ENCODE measurements at regions not wholly inside any gene's neighbourhood (a gene's known extent, or its start where the extent isn't known, plus 50 kb on each side); places are given as distances from the start of the nearest gene placed in this dataset.

- H3K4me3 ChIP-seq (ENCODE audit: low read depth in 1 of 3, low read length in 3 of 3): no peak overlapping the region
- H3K4me1 ChIP-seq (ENCODE audit: control insufficient read depth in 4 of 4, insufficient read depth in 4 of 4, low read length in 3 of 4): no peaks in the 10 kb centered on the region
- no peak overlapping the region for H3K9ac ChIP-seq (ENCODE audit: low read depth in 1 of 2, low read length in 2 of 2)
- WGBS: 87% methylated on average over 1 of the region's 1 CpG
- TF ChIP-seq FOXA1 (IDR thresholded peaks at IDR 0.05) (no peak), ATF3 (IDR thresholded peaks at IDR 0.05) (no peak), EGR1 (IDR thresholded peaks at IDR 0.05; ENCODE audit: low read depth in 2 of 2) (no peak), NR2F2 (IDR thresholded peaks at IDR 0.05) (no peak), CTCF (IDR thresholded peaks at IDR 0.05; ENCODE audit: low read depth, low read length, missing input control) (no peak), HNF4A (conservative IDR thresholded peaks at IDR 0.05) (no peak), JUND (IDR thresholded peaks at IDR 0.05) (no peak), TAF1 (conservative IDR thresholded peaks at IDR 0.05) (no peak), ZBTB33 (IDR thresholded peaks at IDR 0.05) (no peak), MAX (IDR thresholded peaks at IDR 0.05) (no peak), YY1 (IDR thresholded peaks at IDR 0.05) (no peak)
- H3K27ac ChIP-seq (ENCODE audit: low read depth in 1 of 2, low read length in 2 of 2): no peak overlapping the region
- H3K36me3 ChIP-seq (ENCODE audit: control insufficient read depth in 4 of 4, insufficient read depth in 3 of 4, low read depth in 1 of 4, low read length in 3 of 4): no peaks in the 10 kb centered on the region
- DNase-seq (ENCODE audit: low spot score): no peak
- H3K9me3 ChIP-seq (ENCODE audit: control insufficient read depth in 4 of 4, low read length in 3 of 4): no peaks in the 10 kb centered on the region
- no peaks in the 10 kb centered on the region for H3K27me3 ChIP-seq (ENCODE audit: control insufficient read depth in 4 of 4, insufficient read depth in 4 of 4, low read length in 3 of 4)
These were observed 299.9 kb upstream of the ADARB2 start for GRCh38 chr10:2037246-2037645.

- Histone ChIP-seq H3K4me1 (ENCODE audit: control insufficient read depth in 4 of 4, insufficient read depth in 4 of 4, low read length in 3 of 4) (no peaks in the 10 kb centered on the region), H3K27me3 (ENCODE audit: control insufficient read depth in 4 of 4, insufficient read depth in 4 of 4, low read length in 3 of 4) (no peaks in the 10 kb centered on the region), H3K27ac (ENCODE audit: low read depth in 1 of 2, low read length in 2 of 2) (no peak overlapping the region), H3K36me3 (ENCODE audit: control insufficient read depth in 4 of 4, insufficient read depth in 3 of 4, low read depth in 1 of 4, low read length in 3 of 4) (no peaks in the 10 kb centered on the region), H3K4me3 (ENCODE audit: low read depth in 1 of 3, low read length in 3 of 3) (no peak overlapping the region), H3K9ac (ENCODE audit: low read depth in 1 of 2, low read length in 2 of 2) (no peak overlapping the region), H3K9me3 (ENCODE audit: control insufficient read depth in 4 of 4, low read length in 3 of 4) (no peaks in the 10 kb centered on the region)
- DNase-seq (ENCODE audit: low spot score): no peak
- TF ChIP-seq JUND (IDR thresholded peaks at IDR 0.05) (no peak), ATF3 (IDR thresholded peaks at IDR 0.05) (no peak), YY1 (IDR thresholded peaks at IDR 0.05) (no peak), REST (IDR thresholded peaks at IDR 0.05) (no peak), MAX (IDR thresholded peaks at IDR 0.05) (no peak), CTCF (IDR thresholded peaks at IDR 0.05; ENCODE audit: low read depth, low read length, missing input control) (no peak), RXRA (IDR thresholded peaks at IDR 0.05) (no peak), SP1 (IDR thresholded peaks at IDR 0.05) (no peak), FOXA1 (IDR thresholded peaks at IDR 0.05) (no peak), GABPA (IDR thresholded peaks at IDR 0.05 in 1 of 2, conservative IDR thresholded peaks at IDR 0.05 in 1 of 2) (no peak), TAF1 (conservative IDR thresholded peaks at IDR 0.05) (no peak)
These were observed 298.9 kb upstream of the ADARB2 start for GRCh38 chr10:2036209-2036608.
